GM12865 (cell line): ENCODE measurements at regions not wholly inside any gene's neighbourhood (a gene's known extent, or its start where the extent isn't known, plus 50 kb on each side); places are given as distances from the start of the nearest gene placed in this dataset.
A peak's percentile ranks its signal among the peaks of the same experiment; 100 is the strongest.

Experiments used
- DNase-seq: peaks from one replicate; pipeline ENCODE4 v3.0.0; 2010; ENCODE audit warnings: low read depth
- H3K4me3 ChIP-seq: 2 replicates; pipeline ENCODE4 v1.5.1; 2011; ENCODE audit warnings: mild to moderate bottlenecking, low read depth, low read length, control low read depth
- CTCF ChIP-seq: IDR thresholded peaks from 2 replicates; pipeline ENCODE4 v1.5.1; 2011; ENCODE audit warnings: low read length, control low read depth, low read depth, inconsistent platforms; ENCODE audit not compliant: insufficient read depth; ENCODE audit errors: missing control alignments

DNA sequence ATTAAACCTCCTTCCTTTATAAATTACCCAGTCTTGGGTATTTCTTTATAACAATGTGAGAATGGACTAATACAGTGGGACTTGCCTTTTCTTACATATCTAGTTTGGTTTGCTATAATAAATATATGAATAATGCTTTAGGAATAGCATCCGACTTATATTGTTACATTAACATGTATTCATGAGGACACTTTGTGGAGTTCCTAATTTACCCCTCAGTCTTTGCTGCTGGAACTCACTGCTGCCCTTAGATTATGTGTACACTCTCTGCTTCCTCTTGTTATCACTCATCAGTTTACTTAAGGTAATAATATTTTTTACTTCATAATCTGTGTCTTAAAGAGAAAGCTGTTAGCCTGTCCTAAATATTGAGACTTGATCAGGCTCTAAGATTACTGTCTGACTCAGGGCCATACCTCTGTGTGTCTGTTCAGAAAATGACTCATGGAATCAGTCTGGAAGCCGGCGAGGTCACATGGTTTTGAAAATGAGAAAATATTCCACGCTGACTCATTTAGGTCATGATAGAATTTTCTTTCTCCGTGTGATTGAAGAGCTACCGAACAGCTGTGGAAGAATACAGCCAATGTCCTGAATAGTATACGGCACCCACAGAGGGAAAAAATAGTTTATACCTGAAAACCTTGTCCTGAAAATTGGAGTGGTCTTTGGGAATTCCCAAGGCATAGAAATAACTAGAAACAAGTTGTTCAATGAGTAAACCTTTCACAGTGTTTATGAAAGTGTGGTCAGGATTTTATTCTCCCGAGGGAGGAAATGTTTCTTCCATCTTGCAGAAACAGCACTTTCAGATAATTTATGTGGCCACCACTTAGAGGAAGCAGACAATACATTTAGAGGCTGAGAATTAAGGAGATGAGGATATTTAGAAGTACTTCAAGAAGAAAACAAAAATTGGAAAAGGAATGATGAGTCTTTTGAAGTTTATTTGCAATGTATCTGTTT is 156.4 kb downstream of the DSEL start:
- no peak for TF ChIP-seq CTCF
- DNase-seq, result peak; percentile 13
- no peak overlapping the region for H3K4me3 ChIP-seq

GRCh38 chr18:67358947-67359346 is 157.6 kb downstream of the DSEL start:
- H3K4me3 ChIP-seq, result no peak overlapping the region
- DNase-seq, result no peak
- no peak for TF ChIP-seq CTCF

DNA sequence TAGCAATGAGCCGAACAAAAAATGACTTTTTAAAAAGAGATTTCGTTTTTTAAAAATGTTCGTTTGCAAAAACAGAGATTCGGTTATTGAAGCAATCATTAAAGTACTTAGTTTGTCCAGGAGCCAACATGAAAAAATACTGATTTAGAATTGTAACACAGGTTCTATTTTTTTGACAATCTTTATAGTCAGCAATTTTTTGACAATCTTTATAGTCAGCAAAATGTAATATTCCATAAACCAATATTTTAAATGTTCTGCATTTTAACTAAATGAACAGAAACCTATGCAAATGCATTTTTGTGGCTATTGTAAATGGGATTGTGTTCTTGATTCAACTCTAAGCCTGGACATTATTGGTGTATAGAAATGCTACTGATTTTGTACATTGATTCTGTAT is 161.8 kb downstream of the DSEL start:
- DNase-seq, result no peak
- no peak for TF ChIP-seq CTCF
- no peak overlapping the region for H3K4me3 ChIP-seq

DNA sequence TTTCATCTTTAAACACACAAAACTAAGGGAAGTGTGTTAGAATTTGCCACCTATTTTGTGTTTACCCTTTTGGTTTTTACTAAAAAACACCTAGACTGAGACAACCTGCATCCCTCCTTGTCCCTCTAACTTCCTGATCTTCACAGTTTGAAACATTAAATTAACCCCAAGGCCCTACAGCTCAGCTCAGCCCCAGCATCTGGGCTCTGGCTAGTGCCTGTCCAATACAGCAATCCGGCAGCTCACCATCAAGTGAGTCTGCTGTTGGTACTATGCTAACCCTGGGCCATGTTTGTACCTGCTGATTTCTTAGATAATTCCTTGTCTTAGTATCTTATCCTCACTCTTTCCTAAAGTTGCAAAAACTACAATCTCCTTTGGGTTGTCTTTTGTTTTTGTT is 162.4 kb downstream of the DSEL start:
- DNase-seq, result no peak
- no peak overlapping the region for H3K4me3 ChIP-seq
- TF ChIP-seq CTCF, result no peak

DNA sequence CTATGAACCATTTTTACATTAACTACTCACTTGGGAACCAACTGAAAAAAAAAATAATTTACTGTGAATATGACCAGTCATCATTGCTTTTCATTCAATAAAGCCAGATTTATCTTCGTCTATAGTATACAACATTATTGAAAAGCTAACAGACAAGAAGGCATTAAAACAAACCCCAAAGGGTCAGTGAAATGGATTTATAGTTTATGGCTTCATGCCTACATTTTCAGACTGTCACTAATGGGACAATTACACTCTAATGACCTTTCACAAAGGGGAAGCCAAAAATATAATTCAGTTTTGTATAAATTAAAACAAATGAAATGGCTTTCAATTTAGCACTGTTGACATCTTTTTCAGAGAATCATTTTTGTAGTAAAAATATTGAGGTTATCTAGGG is 169.1 kb downstream of the DSEL start:
- TF ChIP-seq CTCF, result no peak
- no peak for DNase-seq
- no peak overlapping the region for H3K4me3 ChIP-seq

GRCh38 chr18:67342159-67342558 is 174.4 kb downstream of the DSEL start:
- no peak for TF ChIP-seq CTCF
- no peak overlapping the region for H3K4me3 ChIP-seq
- no peak for DNase-seq

DNA sequence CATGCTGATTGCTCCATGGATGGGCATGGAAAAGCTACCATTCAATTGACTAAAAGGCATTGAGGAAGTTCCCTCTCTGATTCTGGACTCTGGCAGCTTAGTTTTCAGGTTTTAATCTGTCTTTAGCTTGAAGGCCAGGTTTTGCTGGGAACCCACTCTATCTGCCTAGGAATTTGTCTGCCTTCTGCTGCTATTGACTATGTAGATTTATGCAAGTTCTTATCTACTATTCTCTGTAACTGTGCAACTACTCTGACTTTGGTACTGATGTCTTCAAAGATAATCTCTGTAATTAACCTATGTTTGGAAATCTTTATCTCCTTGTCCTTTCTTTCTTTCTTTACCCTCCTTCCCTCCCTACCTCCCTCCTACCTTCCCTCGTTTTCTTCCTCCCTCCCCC is 178.8 kb downstream of the DSEL start:
- TF ChIP-seq CTCF, result no peak
- no peak overlapping the region for H3K4me3 ChIP-seq
- DNase-seq, result no peak
